ENCODE measurements at regions not wholly inside any gene's neighbourhood (a gene's known extent, or its start where the extent isn't known, plus 50 kb on each side); places are given as distances from the start of the nearest gene placed in this dataset.

DNA sequence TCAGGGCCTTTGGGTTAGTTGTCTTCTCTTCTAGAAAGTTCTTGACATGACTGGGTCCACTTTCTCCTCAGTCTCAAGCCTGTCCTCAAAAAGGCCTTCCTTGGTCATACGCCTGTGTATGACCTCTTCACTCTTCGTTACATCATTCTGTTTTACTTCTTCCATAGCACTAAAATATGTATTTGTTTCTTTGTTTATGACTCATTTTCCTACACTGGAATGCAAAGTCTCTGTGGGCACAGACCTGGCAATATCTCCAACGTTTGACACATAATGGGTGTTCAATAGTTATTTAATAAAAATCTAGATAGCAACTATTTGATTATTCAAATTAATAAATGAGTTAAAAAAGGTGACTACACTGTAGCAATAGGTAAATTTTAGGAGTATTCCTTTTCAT is 85.1 kb downstream of the YIPF5 start:
- ATAC-seq (no peak), DNase-seq (no peak)
- H3K36me3 Mint-ChIP-seq (ENCODE audit: low read depth): no peaks in the 10 kb centered on the region
- H3K9me3 ChIP-seq (ENCODE audit: control insufficient read depth, low read length, poor library complexity, severe bottlenecking): no peaks in the 10 kb centered on the region
- H3K4me3 Mint-ChIP-seq: no peak overlapping the region
- peaks cover 5% of the 10 kb centered on the region for H3K4me1 Mint-ChIP-seq
- no peak overlapping the region for H3K27ac Mint-ChIP-seq
- peaks cover under 1% of the 10 kb centered on the region for H3K27me3 Mint-ChIP-seq

DNA sequence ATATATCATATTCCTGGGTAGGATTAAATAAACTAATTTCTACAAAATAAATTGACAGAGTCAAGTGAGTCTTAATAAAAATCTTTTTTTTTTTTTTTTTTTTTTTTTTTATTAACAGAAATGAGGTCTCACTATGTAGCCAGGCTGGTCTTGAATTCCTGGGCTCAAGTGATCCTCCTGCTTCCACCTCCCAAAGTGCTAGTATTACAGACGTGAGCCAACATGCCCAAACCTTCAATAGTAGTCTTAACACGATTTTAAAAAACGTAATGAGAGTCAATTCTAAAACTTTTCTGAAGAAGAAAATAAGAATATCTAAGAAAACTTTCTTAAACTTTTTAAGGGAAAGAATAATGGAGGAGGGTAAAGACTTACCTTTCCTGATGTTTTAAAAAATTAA is 84.2 kb downstream of the YIPF5 start:
- Mint-ChIP-seq H3K27ac (no peak overlapping the region), H3K4me3 (no peak overlapping the region), H3K36me3 (ENCODE audit: low read depth) (no peaks in the 10 kb centered on the region), H3K27me3 (peaks cover 6% of the 10 kb centered on the region), H3K4me1 (peaks cover 5% of the 10 kb centered on the region)
- DNase-seq (no peak), ATAC-seq (no peak)
- H3K9me3 ChIP-seq (ENCODE audit: control insufficient read depth, low read length, poor library complexity, severe bottlenecking): no peaks in the 10 kb centered on the region

DNA sequence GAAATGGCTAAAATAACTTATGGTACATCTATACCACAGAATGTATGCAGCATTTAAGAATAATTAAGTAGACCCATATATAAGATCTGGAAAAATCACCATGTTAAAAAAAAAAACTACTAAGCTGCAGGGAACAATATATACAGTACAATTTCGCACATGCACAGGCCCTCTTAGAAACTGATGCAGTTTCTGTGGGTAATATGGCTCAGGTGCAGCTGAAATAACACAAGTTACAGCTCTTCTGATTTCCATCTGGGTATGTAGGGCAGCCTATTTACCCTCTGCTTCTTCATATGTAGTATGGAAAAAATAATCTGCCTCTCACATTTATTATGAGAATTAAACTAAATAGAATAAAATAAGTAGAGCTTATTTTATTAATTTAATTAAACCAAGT is 82.9 kb downstream of the YIPF5 start:
- H3K27me3 Mint-ChIP-seq: peaks cover 10% of the 10 kb centered on the region
- H3K9me3 ChIP-seq (ENCODE audit: control insufficient read depth, low read length, poor library complexity, severe bottlenecking): no peaks in the 10 kb centered on the region
- no peak overlapping the region for H3K27ac Mint-ChIP-seq
- H3K4me3 Mint-ChIP-seq: no peak overlapping the region
- DNase-seq (no peak), ATAC-seq (no peak)
- peaks cover 5% of the 10 kb centered on the region for H3K4me1 Mint-ChIP-seq
- no peaks in the 10 kb centered on the region for H3K36me3 Mint-ChIP-seq (ENCODE audit: low read depth)

DNA sequence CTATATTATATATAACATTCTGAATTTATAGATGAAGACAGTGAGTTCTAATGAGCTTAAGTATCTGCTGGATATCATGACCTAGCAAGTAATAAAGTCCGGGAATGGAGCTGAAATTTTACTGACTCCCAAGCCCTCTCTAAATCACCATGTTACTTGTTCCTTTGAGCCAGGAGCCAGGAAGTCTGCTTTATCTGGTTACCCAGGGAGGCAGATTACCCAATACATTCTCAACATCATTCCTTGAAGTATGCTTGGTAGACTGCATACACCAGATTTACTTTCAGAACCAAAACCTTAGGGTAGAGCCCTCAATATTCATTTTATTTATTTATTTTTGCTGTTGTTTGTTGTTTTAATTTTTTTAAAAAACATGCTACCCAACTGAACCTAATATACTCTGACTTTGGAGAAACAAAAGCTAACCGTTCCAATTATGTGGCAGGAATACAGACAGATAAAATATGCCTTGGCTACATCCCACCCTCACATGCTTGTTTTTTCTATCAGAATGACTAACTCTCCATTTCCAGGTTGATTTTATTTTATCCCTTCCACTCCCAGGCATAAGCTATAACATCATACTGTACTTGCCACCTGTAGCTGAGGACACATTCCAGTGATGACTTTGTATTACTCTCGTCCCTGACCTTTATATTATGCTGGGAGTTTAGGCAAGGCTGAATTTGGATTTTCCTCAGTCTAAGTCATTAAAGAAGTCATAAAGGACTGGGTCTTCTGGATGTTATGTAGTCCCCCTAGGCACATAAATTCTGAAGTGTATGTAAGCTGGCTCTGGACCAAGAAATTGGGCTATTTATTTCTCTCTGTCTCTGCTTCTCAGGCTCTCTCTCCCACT is 82.0 kb downstream of the YIPF5 start:
- Mint-ChIP-seq H3K36me3 (ENCODE audit: low read depth) (no peaks in the 10 kb centered on the region), H3K27ac (no peak overlapping the region), H3K4me1 (peaks cover 5% of the 10 kb centered on the region), H3K27me3 (peaks cover 10% of the 10 kb centered on the region), H3K4me3 (no peak overlapping the region)
- no peak for ATAC-seq
- DNase-seq: no peak
- no peaks in the 10 kb centered on the region for H3K9me3 ChIP-seq (ENCODE audit: control insufficient read depth, low read length, poor library complexity, severe bottlenecking)

DNA sequence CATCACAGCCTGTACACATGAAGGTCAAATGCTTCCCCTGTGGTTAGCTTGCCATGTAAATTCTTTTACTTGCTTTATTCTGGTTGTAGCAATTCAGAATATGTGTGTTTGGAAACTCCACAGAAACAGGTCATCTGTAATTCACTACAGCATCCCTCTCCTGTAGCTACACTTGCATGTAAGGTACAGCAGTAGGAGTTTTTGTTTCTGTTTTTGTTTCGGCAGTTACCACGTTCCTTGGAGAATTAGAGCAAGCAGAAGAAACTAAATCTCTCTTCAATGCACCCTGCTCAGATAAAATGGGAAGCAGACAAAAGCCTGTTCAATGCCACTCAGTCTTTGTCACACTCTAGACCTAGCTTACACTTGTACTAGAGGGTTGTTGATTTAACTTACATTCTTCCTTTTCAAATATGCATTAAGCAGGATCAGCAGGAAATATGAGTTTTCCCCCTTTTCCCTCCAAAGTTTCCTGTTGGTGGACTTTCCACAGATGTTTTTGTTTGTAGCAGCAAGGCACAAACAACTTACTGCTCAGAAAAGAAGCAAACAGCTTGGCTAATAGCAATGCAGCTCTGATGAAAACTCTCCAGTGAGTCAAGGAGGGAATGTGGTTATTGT is 80.9 kb downstream of the YIPF5 start:
- DNase-seq (no peak), ATAC-seq (no peak)
- no peak overlapping the region for H3K4me3 Mint-ChIP-seq
- H3K9me3 ChIP-seq (ENCODE audit: control insufficient read depth, low read length, poor library complexity, severe bottlenecking): no peaks in the 10 kb centered on the region
- peaks cover 9% of the 10 kb centered on the region for H3K4me1 Mint-ChIP-seq
- H3K27ac Mint-ChIP-seq: no peak overlapping the region
- H3K27me3 Mint-ChIP-seq: peaks cover 10% of the 10 kb centered on the region
- H3K36me3 Mint-ChIP-seq (ENCODE audit: low read depth): no peaks in the 10 kb centered on the region

DNA sequence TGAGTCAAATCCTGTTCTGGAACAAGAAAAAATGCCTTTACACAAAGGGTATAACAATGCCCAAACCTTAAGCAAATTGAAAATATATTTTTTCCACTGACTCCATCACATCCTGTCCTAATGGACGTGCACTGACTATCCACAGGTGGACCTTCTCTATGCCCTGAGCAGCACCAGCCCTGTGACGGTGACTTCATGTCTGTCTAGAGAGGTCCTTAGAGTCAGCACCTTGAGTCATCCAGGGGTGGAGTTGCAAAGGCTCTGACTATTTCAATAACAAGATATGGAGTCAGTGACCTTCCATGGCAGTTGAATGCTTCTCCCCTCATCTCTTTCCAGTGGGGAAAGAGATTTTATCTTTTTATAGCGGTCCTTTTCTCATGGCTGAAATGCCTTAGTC is 78.0 kb downstream of the YIPF5 start:
- peaks cover 10% of the 10 kb centered on the region for H3K27me3 Mint-ChIP-seq
- H3K4me3 Mint-ChIP-seq: no peak overlapping the region
- no peaks in the 10 kb centered on the region for H3K9me3 ChIP-seq (ENCODE audit: control insufficient read depth, low read length, poor library complexity, severe bottlenecking)
- no peaks in the 10 kb centered on the region for H3K36me3 Mint-ChIP-seq (ENCODE audit: low read depth)
- no peak overlapping the region for H3K27ac Mint-ChIP-seq
- H3K4me1 Mint-ChIP-seq: peaks cover 9% of the 10 kb centered on the region
- ATAC-seq (no peak), DNase-seq (no peak)

DNA sequence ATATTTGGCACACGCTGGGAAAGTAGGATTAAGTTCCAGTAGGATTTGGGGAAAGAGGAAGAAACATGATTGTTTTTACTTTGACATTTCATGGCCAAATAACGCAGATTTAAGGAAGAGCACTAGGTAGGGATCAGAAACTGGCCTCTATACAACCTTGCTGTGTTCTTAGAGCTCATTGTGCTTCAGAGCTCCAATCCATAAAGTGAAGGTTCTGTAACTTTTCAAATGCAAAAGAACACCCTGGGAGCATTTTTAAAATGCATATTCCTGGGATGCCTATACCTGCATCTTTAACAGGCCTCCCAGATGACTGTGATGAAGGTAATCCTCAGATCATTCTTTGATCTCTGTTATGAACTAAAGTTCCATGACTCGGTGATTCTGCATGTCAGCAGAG is 77.1 kb downstream of the YIPF5 start:
- Mint-ChIP-seq H3K4me3 (no peak overlapping the region), H3K36me3 (ENCODE audit: low read depth) (no peaks in the 10 kb centered on the region), H3K27me3 (peaks cover 10% of the 10 kb centered on the region), H3K4me1 (peaks cover 9% of the 10 kb centered on the region), H3K27ac (no peak overlapping the region)
- no peak for DNase-seq
- no peaks in the 10 kb centered on the region for H3K9me3 ChIP-seq (ENCODE audit: control insufficient read depth, low read length, poor library complexity, severe bottlenecking)
- no peak for ATAC-seq

DNA sequence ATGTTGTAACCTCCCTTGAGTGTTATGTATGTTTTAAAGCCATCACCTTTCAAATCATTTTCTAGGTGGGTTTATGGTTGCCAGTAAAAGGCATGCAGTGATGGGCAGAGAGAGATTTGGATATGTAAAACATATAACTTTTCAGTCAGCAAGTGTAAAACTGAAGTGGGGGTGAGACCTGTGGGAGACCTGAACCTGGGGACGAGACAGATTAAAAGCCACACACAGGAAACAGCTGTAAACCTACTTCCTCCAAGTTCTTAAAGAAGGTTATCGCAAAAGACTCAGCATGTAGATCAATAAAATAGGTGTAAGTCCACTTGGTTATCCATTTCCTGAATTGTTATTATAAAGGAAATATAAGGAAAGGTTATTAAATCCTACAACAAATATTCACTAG is 76.6 kb downstream of the YIPF5 start:
- Mint-ChIP-seq H3K27me3 (peaks cover 10% of the 10 kb centered on the region), H3K36me3 (ENCODE audit: low read depth) (no peaks in the 10 kb centered on the region), H3K27ac (no peak overlapping the region), H3K4me3 (no peak overlapping the region), H3K4me1 (peaks cover 9% of the 10 kb centered on the region)
- DNase-seq (no peak), ATAC-seq (no peak)
- H3K9me3 ChIP-seq (ENCODE audit: control insufficient read depth, low read length, poor library complexity, severe bottlenecking): no peaks in the 10 kb centered on the region

DNA sequence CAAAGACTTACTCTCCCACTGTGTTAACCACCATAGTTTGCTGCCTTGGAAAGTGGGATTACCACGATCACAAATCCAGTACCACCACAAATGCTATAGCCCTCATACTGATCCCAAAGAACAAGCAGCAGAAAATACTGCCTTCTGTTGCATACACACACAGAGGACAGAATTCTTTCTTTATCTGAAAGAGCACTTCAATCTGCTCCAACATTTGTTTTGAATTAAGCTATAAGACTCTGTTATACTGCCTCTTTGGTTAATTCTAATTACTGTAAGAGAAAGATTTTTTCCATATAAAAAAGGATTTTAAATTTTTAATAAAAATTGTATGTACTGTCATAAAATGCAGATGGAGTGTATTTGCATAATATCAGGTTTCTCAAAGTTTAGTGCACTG is 69.8 kb downstream of the YIPF5 start:
- ATAC-seq (no peak), DNase-seq (no peak)
- no peaks in the 10 kb centered on the region for H3K9me3 ChIP-seq (ENCODE audit: control insufficient read depth, low read length, poor library complexity, severe bottlenecking)
- no peak overlapping the region for H3K4me3 Mint-ChIP-seq
- H3K27ac Mint-ChIP-seq: no peak overlapping the region
- no peaks in the 10 kb centered on the region for H3K4me1 Mint-ChIP-seq
- H3K36me3 Mint-ChIP-seq (ENCODE audit: low read depth): no peaks in the 10 kb centered on the region
- no peaks in the 10 kb centered on the region for H3K27me3 Mint-ChIP-seq

DNA sequence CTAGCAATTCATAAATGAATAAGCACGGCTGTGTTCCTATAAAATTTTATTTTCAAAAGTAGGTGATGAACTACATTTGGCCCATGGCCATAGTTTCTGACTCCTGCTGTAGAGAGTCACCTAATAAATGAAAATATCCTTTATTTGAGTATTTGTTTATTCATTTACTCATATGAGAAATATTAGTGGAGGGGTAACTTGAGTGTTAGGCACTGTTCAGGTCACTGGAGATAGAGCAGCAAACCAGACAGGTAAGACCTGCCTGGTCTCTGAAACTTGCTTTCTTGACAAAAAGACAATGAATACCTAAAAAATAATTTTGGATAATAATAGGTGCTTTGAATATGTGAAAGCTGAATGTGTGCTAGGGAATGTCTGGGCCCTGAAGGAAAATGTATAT is 68.8 kb downstream of the YIPF5 start:
- H3K9me3 ChIP-seq (ENCODE audit: control insufficient read depth, low read length, poor library complexity, severe bottlenecking): no peaks in the 10 kb centered on the region
- no peak for DNase-seq
- no peak overlapping the region for H3K4me3 Mint-ChIP-seq
- no peak overlapping the region for H3K27ac Mint-ChIP-seq
- H3K4me1 Mint-ChIP-seq: no peaks in the 10 kb centered on the region
- no peaks in the 10 kb centered on the region for H3K27me3 Mint-ChIP-seq
- H3K36me3 Mint-ChIP-seq (ENCODE audit: low read depth): no peaks in the 10 kb centered on the region
- ATAC-seq: no peak

DNA sequence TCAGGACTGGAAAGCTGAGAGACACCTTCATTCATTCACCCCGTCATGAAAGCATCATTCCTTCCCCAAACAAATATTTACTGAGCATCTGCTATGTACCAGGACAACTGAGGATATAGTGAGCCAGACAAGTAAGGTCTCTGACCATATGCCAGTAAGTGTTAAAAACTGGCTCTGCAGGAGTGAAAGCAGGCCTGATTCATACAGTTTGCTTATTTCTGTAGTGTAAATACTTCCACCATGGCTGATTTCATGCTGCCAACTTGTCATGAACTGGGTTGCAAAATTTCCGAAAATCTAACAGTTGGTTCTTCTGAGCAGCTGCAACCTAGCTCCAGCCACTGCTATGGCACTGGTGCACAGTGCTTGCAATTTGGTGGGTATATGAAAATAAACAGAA is 68.1 kb downstream of the YIPF5 start:
- Mint-ChIP-seq H3K36me3 (ENCODE audit: low read depth) (no peaks in the 10 kb centered on the region), H3K27me3 (no peaks in the 10 kb centered on the region), H3K4me1 (no peaks in the 10 kb centered on the region), H3K4me3 (no peak overlapping the region), H3K27ac (no peak overlapping the region)
- ATAC-seq (no peak), DNase-seq (no peak)
- H3K9me3 ChIP-seq (ENCODE audit: control insufficient read depth, low read length, poor library complexity, severe bottlenecking): no peaks in the 10 kb centered on the region

DNA sequence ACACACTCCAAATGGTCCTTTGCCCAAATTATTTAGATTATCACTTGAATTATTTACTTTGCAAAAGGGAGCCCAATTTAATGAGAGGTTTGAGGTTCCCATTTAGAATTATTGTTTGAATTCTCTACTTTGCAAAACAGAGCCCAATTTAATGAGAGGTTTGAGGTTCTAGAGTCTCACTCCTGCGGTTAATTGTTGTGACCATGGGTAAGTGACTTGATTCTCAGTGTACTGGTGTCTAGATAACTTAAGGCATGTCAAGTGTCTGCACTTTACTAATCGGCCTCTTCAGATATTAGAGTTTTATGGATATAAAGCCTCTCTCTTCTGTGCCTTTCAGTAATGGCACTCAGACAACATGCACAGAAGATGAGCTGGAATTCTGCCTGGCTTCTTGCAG is 67.5 kb downstream of the YIPF5 start:
- H3K4me3 Mint-ChIP-seq: no peak overlapping the region
- no peak overlapping the region for H3K27ac Mint-ChIP-seq
- H3K4me1 Mint-ChIP-seq: no peaks in the 10 kb centered on the region
- ATAC-seq (no peak), DNase-seq (no peak)
- H3K27me3 Mint-ChIP-seq: no peaks in the 10 kb centered on the region
- no peaks in the 10 kb centered on the region for H3K36me3 Mint-ChIP-seq (ENCODE audit: low read depth)
- H3K9me3 ChIP-seq (ENCODE audit: control insufficient read depth, low read length, poor library complexity, severe bottlenecking): no peaks in the 10 kb centered on the region

DNA sequence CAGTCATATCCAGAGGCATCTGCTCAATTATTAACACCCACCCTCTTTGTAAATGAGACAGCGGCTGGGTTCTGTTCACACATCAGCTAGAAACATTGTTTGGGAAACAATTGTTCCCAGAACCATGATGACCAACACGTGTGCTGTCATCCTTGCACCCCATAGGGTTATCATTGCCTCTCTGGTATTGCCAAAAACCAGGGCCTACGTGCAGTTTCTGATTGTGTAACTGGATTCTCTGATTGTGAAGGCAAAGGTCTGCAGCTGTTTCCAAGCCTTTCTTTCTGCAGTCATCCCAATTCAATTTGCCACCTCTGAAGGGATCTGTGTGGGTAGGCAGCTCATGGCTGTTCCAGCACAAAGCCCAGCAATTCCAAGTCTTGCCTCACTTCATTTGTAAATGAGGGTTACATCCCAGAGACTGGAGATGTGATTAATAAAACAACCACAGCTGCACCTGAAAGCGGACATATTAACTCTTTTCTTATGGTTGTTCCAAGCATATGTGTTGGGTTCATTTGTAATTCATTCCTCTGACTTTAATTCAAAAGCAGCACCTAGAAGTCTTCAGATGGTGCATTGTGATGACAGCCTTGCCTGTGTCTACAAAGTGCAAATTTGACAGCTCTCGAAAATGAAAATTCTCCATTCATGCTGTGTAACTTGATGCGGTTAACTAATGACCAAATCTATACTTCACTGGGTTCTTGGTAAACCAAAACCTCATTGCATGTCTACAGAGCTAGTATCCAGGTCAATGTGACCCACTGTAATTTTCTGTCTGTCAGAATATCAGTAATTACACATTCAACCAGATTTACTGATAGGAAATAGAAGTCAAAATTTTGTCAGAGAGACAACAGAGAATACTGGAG is 66.6 kb downstream of the YIPF5 start:
- ATAC-seq (no peak), DNase-seq (no peak)
- H3K9me3 ChIP-seq (ENCODE audit: control insufficient read depth, low read length, poor library complexity, severe bottlenecking): no peaks in the 10 kb centered on the region
- no peak overlapping the region for H3K27ac Mint-ChIP-seq
- H3K27me3 Mint-ChIP-seq: no peaks in the 10 kb centered on the region
- no peak overlapping the region for H3K4me3 Mint-ChIP-seq
- no peaks in the 10 kb centered on the region for H3K4me1 Mint-ChIP-seq
- H3K36me3 Mint-ChIP-seq (ENCODE audit: low read depth): no peaks in the 10 kb centered on the region

Data from T-helper 17 cell (primary cell).